ENCODE measurements at regions not wholly inside any gene's neighbourhood (a gene's known extent, or its start where the extent isn't known, plus 50 kb on each side); places are given as distances from the start of the nearest gene placed in this dataset.

- ChIA-PET CTCF (ENCODE audit: partially characterized antibody) (no interaction called here), POLR2A (ENCODE audit: partially characterized antibody) (no interaction called here)
- H2BK20ac ChIP-seq (ENCODE audit: low read length): no peak overlapping the region
- no peaks in the 10 kb centered on the region for H3K79me2 ChIP-seq (ENCODE audit: control insufficient read depth in 1 of 2, insufficient read depth in 2 of 2, low read length in 2 of 2)
- H3K56ac ChIP-seq (replicated peaks; ENCODE audit: insufficient read length, low read depth, low read length): no peak overlapping the region
- H3K4me3 ChIP-seq (ENCODE audit: extremely low read depth in 1 of 4, insufficient read depth in 2 of 4, low read depth in 3 of 4, low read length in 4 of 4): no peak overlapping the region
- H4K8ac ChIP-seq (ENCODE audit: extremely low read depth, insufficient read depth, low read length): no peak overlapping the region
- H3K23ac ChIP-seq (ENCODE audit: insufficient read length): no peak overlapping the region
- no peak for TF ChIP-seq POLR2AphosphoS5 (IDR thresholded peaks at IDR 0.05; ENCODE audit: low read depth, low read length)
- no peak for TF ChIP-seq EZH2 (IDR thresholded peaks at IDR 0.05; ENCODE audit: low read depth, low read length, severe bottlenecking)
- TF ChIP-seq MAX (IDR thresholded peaks at IDR 0.05): no peak
- TF ChIP-seq CEBPB (IDR thresholded peaks at IDR 0.05; ENCODE audit: low read depth, low read length): no peak
- no peak for TF ChIP-seq MAFK (IDR thresholded peaks at IDR 0.05; ENCODE audit: low read depth, low read length)
- no peak for TF ChIP-seq TAF7 (optimal IDR thresholded peaks at IDR 0.05; ENCODE audit: borderline replicate concordance, low read depth, low read length)
- no peak for TF ChIP-seq RFX5 (IDR thresholded peaks at IDR 0.05; ENCODE audit: borderline replicate concordance, low read depth, low read length)
- no peak for TF ChIP-seq SIRT6 (IDR thresholded peaks at IDR 0.05; ENCODE audit: low read length)
- no peak for TF ChIP-seq KDM4A (IDR thresholded peaks at IDR 0.05; ENCODE audit: low read depth, low read length, severe bottlenecking)
- no peak for TF ChIP-seq YY1 (IDR thresholded peaks at IDR 0.05; ENCODE audit: low read depth, low read length)
- TF ChIP-seq HDAC6 (IDR thresholded peaks at IDR 0.05; ENCODE audit: low read depth, low read length): no peak
- H3K9ac ChIP-seq (replicated peaks in 1 of 4; ENCODE audit: extremely low read depth in 1 of 4, low read depth in 3 of 4, low read length in 3 of 4): no peak overlapping the region
- no peak overlapping the region for H4K91ac ChIP-seq (replicated peaks; ENCODE audit: insufficient read length, low read length)
- DNase-seq (ENCODE audit: low read depth in 1 of 2, low spot score in 2 of 2) (no peak), FAIRE-seq (no peak)
- no peak overlapping the region for H3K4me2 ChIP-seq (ENCODE audit: insufficient read depth in 1 of 2, low read depth in 2 of 2, low read length in 2 of 2)
- no peak overlapping the region for H2AFZ ChIP-seq (ENCODE audit: low read length)
- H3K4me1 ChIP-seq (replicated peaks in 1 of 4; ENCODE audit: control insufficient read depth in 3 of 4, insufficient read depth in 4 of 4, low read length in 3 of 4): no peaks in the 10 kb centered on the region
- no peak overlapping the region for H2BK120ac ChIP-seq (replicated peaks; ENCODE audit: low read depth, low read length)
- no peak overlapping the region for H2BK15ac ChIP-seq (ENCODE audit: low read length)
- no peak overlapping the region for H3K4ac ChIP-seq (replicated peaks; ENCODE audit: insufficient read length, low read depth, low read length)
- peaks cover 0 to 6% of the 10 kb centered on the region in 2 experiments; a peak in 3 of 4 replicates for H3K9me3 ChIP-seq (ENCODE audit: insufficient read depth in 2 of 2, low read depth in 1 of 2, low read length in 1 of 2)
- no peak overlapping the region for H2BK12ac ChIP-seq (ENCODE audit: low read depth, low read length)
- H3K18ac ChIP-seq (ENCODE audit: extremely low read depth, low read length): no peak overlapping the region
- H2BK5ac ChIP-seq (ENCODE audit: low read depth, low read length): no peak overlapping the region
- no peak overlapping the region for H3K27ac ChIP-seq (ENCODE audit: low read depth, low read length)
- no peak overlapping the region for H2AK5ac ChIP-seq (ENCODE audit: low read depth, low read length)
- no peaks in the 10 kb centered on the region for H3K36me3 ChIP-seq (ENCODE audit: control insufficient read depth in 2 of 4, insufficient read depth in 4 of 4, low read length in 3 of 4)
- no peak overlapping the region for H4K5ac ChIP-seq (ENCODE audit: insufficient read length, low read depth, low read length)
- no peaks in the 10 kb centered on the region for H4K20me1 ChIP-seq (replicated peaks in 1 of 2; ENCODE audit: control insufficient read depth in 1 of 2, insufficient read depth in 2 of 2, low read length in 2 of 2)
- H3K14ac ChIP-seq (ENCODE audit: insufficient read length): no peak overlapping the region
- H3K79me1 ChIP-seq (ENCODE audit: low read depth, low read length): no peaks in the 10 kb centered on the region
- H3K23me2 ChIP-seq (ENCODE audit: low read depth, low read length): no peaks in the 10 kb centered on the region
- no peaks in the 10 kb centered on the region for H3K27me3 ChIP-seq (replicated peaks in 1 of 4; ENCODE audit: control insufficient read depth in 3 of 4, extremely low read depth in 1 of 4, insufficient read depth in 3 of 4, low read length in 3 of 4)
Measured at GRCh38 chr2:123036300-123036699, 988.8 kb upstream of the CNTNAP5 start.
